Testis (tissue), 2 donors: ENCODE measurements at regions not wholly inside any gene's neighbourhood (a gene's known extent, or its start where the extent isn't known, plus 50 kb on each side); places are given as distances from the start of the nearest gene placed in this dataset.

ENCODE experiments used
- POLR2A ChIP-seq: fragments of 450-650 bp; IDR thresholded peaks from one replicate; pipeline ENCODE4 v1.6.1; 2017; ENCODE audit warnings: antibody characterized with exemption, mild to moderate bottlenecking, moderate library complexity
- TF ChIP-seq, protein P1 (sequence below), 3 experiments: fragments of 450-650 bp in 2 of 3; fragments of 200-600 bp in 1 of 3; sonication (generic) in 1 of 3; IDR thresholded peaks; one replicate each; pipeline ENCODE4 v1.5.1; 2016 to 2019; ENCODE audit warnings: antibody characterized with exemption in 3 of 3, mild to moderate bottlenecking in 2 of 3, moderate library complexity in 1 of 3

DNA sequence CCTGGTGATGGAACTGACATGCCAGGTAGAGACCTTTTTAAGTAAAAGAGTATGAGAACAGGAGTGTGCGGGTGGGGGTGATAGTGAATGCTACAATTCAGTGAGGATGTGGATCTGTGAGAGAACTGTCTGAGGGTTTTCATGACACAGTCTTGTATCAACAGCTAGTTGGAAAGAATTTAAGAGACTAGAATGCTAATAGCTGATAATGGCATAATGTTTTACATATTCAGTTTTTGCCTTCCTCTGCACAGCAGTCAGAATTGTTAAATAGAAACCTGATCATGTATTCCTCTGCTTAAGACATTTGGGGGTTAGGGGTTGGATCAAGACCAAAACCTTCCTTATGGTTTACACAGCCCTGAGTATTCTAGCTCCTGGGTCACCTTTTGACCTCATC, 152.8 kb upstream of the ZRANB2 start:
- TF ChIP-seq, protein P1, sequence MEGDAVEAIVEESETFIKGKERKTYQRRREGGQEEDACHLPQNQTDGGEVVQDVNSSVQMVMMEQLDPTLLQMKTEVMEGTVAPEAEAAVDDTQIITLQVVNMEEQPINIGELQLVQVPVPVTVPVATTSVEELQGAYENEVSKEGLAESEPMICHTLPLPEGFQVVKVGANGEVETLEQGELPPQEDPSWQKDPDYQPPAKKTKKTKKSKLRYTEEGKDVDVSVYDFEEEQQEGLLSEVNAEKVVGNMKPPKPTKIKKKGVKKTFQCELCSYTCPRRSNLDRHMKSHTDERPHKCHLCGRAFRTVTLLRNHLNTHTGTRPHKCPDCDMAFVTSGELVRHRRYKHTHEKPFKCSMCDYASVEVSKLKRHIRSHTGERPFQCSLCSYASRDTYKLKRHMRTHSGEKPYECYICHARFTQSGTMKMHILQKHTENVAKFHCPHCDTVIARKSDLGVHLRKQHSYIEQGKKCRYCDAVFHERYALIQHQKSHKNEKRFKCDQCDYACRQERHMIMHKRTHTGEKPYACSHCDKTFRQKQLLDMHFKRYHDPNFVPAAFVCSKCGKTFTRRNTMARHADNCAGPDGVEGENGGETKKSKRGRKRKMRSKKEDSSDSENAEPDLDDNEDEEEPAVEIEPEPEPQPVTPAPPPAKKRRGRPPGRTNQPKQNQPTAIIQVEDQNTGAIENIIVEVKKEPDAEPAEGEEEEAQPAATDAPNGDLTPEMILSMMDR (IDR thresholded peaks at IDR 0.05): no peak
- no peak for TF ChIP-seq POLR2A
